ENCODE measurements at regions not wholly inside any gene's neighbourhood (a gene's known extent, or its start where the extent isn't known, plus 50 kb on each side); places are given as distances from the start of the nearest gene placed in this dataset.

GRCh38 chr11:69918231-69918937, 99.2 kb upstream of the FGF3 start:
- H3K79me2 ChIP-seq (ENCODE audit: insufficient read depth, low read length): no peaks in the 10 kb centered on the region
- TF ChIP-seq EZH2 (IDR thresholded peaks at IDR 0.05; ENCODE audit: borderline replicate concordance, low read length) (no peak), CTCF (IDR thresholded peaks at IDR 0.05; ENCODE audit: low read length) (no peak)
- H3K4me3 ChIP-seq (ENCODE audit: low read depth, low read length, poor library complexity, severe bottlenecking): no peak overlapping the region
- H3K9me2 ChIP-seq (ENCODE audit: low read depth, low read length): no peaks in the 10 kb centered on the region
- H3K9me3 ChIP-seq (ENCODE audit: low read length): no peaks in the 10 kb centered on the region
- H3K27ac ChIP-seq (ENCODE audit: low read depth, low read length, poor library complexity, severe bottlenecking): no peak overlapping the region
- H3F3A ChIP-seq (ENCODE audit: insufficient read depth, low read length): no peaks in the 10 kb centered on the region
- H3K27me3 ChIP-seq (ENCODE audit: insufficient read depth, low read length): no peaks in the 10 kb centered on the region
- H4K20me1 ChIP-seq (ENCODE audit: insufficient read depth, low read length): no peaks in the 10 kb centered on the region
- H3K4me2 ChIP-seq (ENCODE audit: low read length): no peak overlapping the region
- H3K36me3 ChIP-seq (ENCODE audit: insufficient read depth, low read length): no peaks in the 10 kb centered on the region
- H2AFZ ChIP-seq (ENCODE audit: low read length): no peak overlapping the region
- no peak overlapping the region for H3K9ac ChIP-seq (ENCODE audit: low read length)
- H3K4me1 ChIP-seq (ENCODE audit: insufficient read depth, low read length, severe bottlenecking): no peaks in the 10 kb centered on the region

GRCh38 chr11:69918938-69919650, 99.9 kb upstream of the FGF3 start:
- Histone ChIP-seq H3K9ac (ENCODE audit: low read length) (no peak overlapping the region), H3K27me3 (ENCODE audit: insufficient read depth, low read length) (no peaks in the 10 kb centered on the region), H3K4me2 (ENCODE audit: low read length) (no peak overlapping the region), H4K20me1 (ENCODE audit: insufficient read depth, low read length) (no peaks in the 10 kb centered on the region), H3F3A (ENCODE audit: insufficient read depth, low read length) (no peaks in the 10 kb centered on the region), H3K36me3 (ENCODE audit: insufficient read depth, low read length) (no peaks in the 10 kb centered on the region), H2AFZ (ENCODE audit: low read length) (no peak overlapping the region), H3K4me3 (ENCODE audit: low read depth, low read length, poor library complexity, severe bottlenecking) (no peak overlapping the region), H3K9me3 (ENCODE audit: low read length) (no peaks in the 10 kb centered on the region), H3K79me2 (ENCODE audit: insufficient read depth, low read length) (no peaks in the 10 kb centered on the region), H3K4me1 (ENCODE audit: insufficient read depth, low read length, severe bottlenecking) (no peaks in the 10 kb centered on the region), H3K9me2 (ENCODE audit: low read depth, low read length) (no peaks in the 10 kb centered on the region), H3K27ac (ENCODE audit: low read depth, low read length, poor library complexity, severe bottlenecking) (no peak overlapping the region)
- TF ChIP-seq CTCF (IDR thresholded peaks at IDR 0.05; ENCODE audit: low read length): peak; percentile 82
- TF ChIP-seq EZH2 (IDR thresholded peaks at IDR 0.05; ENCODE audit: borderline replicate concordance, low read length): no peak

DNA sequence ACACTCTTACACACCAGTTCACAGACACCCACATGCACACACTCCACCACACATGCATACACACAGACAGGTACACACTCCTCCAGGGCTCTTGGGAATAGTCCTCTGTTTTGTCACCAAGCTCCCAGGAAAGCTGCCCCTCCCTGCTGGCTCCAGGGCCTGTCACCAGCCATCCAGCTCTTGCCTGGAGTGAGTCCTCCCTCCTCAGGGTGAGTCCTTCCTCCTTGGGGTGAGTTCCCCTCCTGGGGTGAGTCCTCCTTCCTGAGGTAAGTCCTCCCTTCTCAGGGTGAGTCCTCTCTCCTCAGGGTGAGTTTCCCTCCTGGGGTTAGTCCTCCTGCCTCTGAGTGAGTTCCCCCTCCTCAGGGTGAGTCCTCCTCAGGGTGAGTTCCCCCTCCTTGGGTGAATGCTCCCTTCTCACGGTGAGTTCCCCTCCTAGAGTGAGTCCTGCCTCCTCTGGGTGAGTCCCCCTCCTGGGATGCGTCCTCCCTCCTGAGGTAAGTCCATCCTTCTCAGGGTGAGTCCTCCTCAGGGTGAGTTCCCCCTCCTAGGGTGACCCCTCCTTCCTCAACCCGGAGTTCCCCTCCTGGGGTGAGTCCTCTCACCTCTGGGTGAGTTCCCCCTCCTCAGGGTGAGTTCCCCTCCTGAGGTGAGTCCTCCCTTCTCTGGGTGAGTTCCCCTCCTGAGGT, 100.6 kb upstream of the FGF3 start:
- Histone ChIP-seq H3K4me2 (ENCODE audit: low read length) (no peak overlapping the region), H3K4me1 (ENCODE audit: insufficient read depth, low read length, severe bottlenecking) (no peaks in the 10 kb centered on the region), H3F3A (ENCODE audit: insufficient read depth, low read length) (no peaks in the 10 kb centered on the region), H3K27me3 (ENCODE audit: insufficient read depth, low read length) (no peaks in the 10 kb centered on the region), H3K36me3 (ENCODE audit: insufficient read depth, low read length) (no peaks in the 10 kb centered on the region), H3K27ac (ENCODE audit: low read depth, low read length, poor library complexity, severe bottlenecking) (no peak overlapping the region), H3K9me3 (ENCODE audit: low read length) (no peaks in the 10 kb centered on the region), H3K9ac (ENCODE audit: low read length) (no peak overlapping the region), H2AFZ (ENCODE audit: low read length) (no peak overlapping the region), H3K79me2 (ENCODE audit: insufficient read depth, low read length) (no peaks in the 10 kb centered on the region), H4K20me1 (ENCODE audit: insufficient read depth, low read length) (no peaks in the 10 kb centered on the region), H3K9me2 (ENCODE audit: low read depth, low read length) (no peaks in the 10 kb centered on the region), H3K4me3 (ENCODE audit: low read depth, low read length, poor library complexity, severe bottlenecking) (no peak overlapping the region)
- TF ChIP-seq EZH2 (IDR thresholded peaks at IDR 0.05; ENCODE audit: borderline replicate concordance, low read length) (no peak), CTCF (IDR thresholded peaks at IDR 0.05; ENCODE audit: low read length) (no peak)

All from OCI-LY1 (cell line).